Smooth muscle cell (in vitro differentiated cells): ENCODE measurements at regions not wholly inside any gene's neighbourhood (a gene's known extent, or its start where the extent isn't known, plus 50 kb on each side); places are given as distances from the start of the nearest gene placed in this dataset.

Experiments used
- DNase-seq: peaks from one replicate; lab custom pipeline; 2025; ENCODE audit not compliant: unreplicated experiment; lab: John Stamatoyannopoulos, UW
- H2AFZ ChIP-seq: fragments of 200-600 bp; sonication (generic); 2 replicates; pipeline ENCODE4 v1.6.0; 2016; ENCODE audit warnings: antibody characterized with exemption, low read depth, mild to moderate bottlenecking
- H3F3A ChIP-seq: fragments of 200-600 bp; sonication (generic); 2 replicates; pipeline ENCODE4 v1.6.0; 2017; ENCODE audit warnings: antibody characterized with exemption, low read depth
- H3K27ac ChIP-seq: fragments of 200-600 bp; sonication (generic); 2 replicates; pipeline ENCODE4 v1.5.1; 2016; ENCODE audit warnings: low read depth, mild to moderate bottlenecking
- H3K27me3 ChIP-seq: fragments of 200-600 bp; sonication (generic); 2 replicates; pipeline ENCODE4 v1.6.1; 2016; ENCODE audit warnings: low read depth, mild to moderate bottlenecking
- H3K36me3 ChIP-seq: fragments of 200-600 bp; sonication (generic); 2 replicates; pipeline ENCODE4 v1.5.1; 2016; ENCODE audit warnings: low read depth
- H3K4me1 ChIP-seq: fragments of 200-600 bp; sonication (generic); 2 replicates; pipeline ENCODE4 v1.5.1; 2016; ENCODE audit warnings: low read depth
- H3K4me2 ChIP-seq: fragments of 200-600 bp; sonication (generic); 2 replicates; pipeline ENCODE4 v1.6.0; 2016; ENCODE audit warnings: mild to moderate bottlenecking
- H3K4me3 ChIP-seq: fragments of 200-600 bp; sonication (generic); 2 replicates; pipeline ENCODE4 v1.5.1; 2016; ENCODE audit warnings: mild to moderate bottlenecking
- H3K79me2 ChIP-seq: fragments of 200-600 bp; sonication (generic); 2 replicates; pipeline ENCODE4 v1.6.0; 2016; ENCODE audit warnings: low read depth, mild to moderate bottlenecking
- H3K9ac ChIP-seq: fragments of 200-600 bp; sonication (generic); 2 replicates; pipeline ENCODE4 v1.6.0; 2016; ENCODE audit warnings: low read depth
- H3K9me3 ChIP-seq: fragments of 200-600 bp; sonication (generic); replicated peaks from 2 replicates; pipeline ENCODE4 v1.5.1; 2016; ENCODE audit warnings: low read depth
- H4K20me1 ChIP-seq: fragments of 200-600 bp; sonication (generic); 2 replicates; pipeline ENCODE4 v1.6.0; 2016; ENCODE audit warnings: low read depth
- CTCF ChIP-seq: fragments of 200-600 bp; sonication (generic); IDR thresholded peaks from 2 replicates; pipeline ENCODE4 v1.5.1; 2017; ENCODE audit warnings: borderline replicate concordance, mild to moderate bottlenecking, antibody characterized with exemption; ENCODE audit not compliant: insufficient read depth, poor library complexity, severe bottlenecking
- WGBS: methylation state at CpG from one replicate; pipeline ENCODE4 v1.1.7; 2016; ENCODE audit warnings: low lambda C conversion rate; 5-methylcytosine and 5-hydroxymethylcytosine counted together

DNA sequence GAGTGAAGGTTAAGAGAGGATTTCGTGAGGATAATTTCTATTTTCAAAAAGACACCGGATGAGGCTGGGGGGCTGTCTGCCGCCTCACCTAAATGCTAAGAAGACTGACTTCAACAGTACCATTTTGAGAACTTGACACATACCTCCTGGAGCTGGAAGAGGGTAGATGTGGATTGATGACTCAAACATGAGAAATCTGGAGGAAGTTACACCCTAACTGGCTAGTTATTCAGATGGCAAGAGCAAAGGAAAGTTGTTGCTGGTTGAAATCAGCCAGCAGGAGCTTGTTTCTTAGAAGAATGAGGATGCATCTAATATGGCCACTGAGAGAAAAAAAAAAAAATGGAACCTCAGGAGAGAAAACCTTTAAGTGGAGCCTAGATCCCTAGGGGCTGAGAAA is 76.2 kb upstream of the KIAA1217 start:
- no peak for DNase-seq
- no peak overlapping the region for H3K4me3 ChIP-seq
- no peaks in the 10 kb centered on the region for H4K20me1 ChIP-seq
- no peaks in the 10 kb centered on the region for H3K9me3 ChIP-seq
- H2AFZ ChIP-seq, result no peak overlapping the region
- WGBS, result 93% methylated on average over 3 of the region's 3 CpGs
- H3K4me2 ChIP-seq, result no peak overlapping the region
- H3K9ac ChIP-seq, result no peak overlapping the region
- H3K27me3 ChIP-seq, result no peaks in the 10 kb centered on the region
- H3K79me2 ChIP-seq, result no peaks in the 10 kb centered on the region
- H3K36me3 ChIP-seq, result no peaks in the 10 kb centered on the region
- H3F3A ChIP-seq, result no peaks in the 10 kb centered on the region
- no peak for TF ChIP-seq CTCF
- H3K4me1 ChIP-seq, result no peaks in the 10 kb centered on the region
- no peak overlapping the region for H3K27ac ChIP-seq

DNA sequence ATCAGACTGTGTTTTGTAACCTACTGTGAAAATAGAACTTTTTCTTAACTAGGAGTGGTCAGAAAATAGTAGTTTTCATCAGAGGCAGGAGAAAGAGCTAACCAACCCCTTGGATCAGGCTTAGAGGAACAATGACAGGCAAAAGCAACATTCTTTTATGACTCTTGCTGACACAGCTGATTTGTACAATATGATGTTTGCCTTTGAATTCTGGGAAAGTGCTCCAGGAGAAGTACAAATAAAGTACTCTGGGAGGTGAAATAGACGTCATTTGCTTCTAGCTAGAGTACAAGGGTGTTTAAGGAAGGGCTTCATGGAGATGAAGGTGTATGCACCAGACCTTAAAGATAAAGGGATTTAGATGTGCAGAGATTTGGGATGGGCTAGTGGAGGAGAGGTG is 75.1 kb upstream of the KIAA1217 start:
- Histone ChIP-seq H3F3A (no peaks in the 10 kb centered on the region), H3K4me2 (no peak overlapping the region), H3K79me2 (no peaks in the 10 kb centered on the region), H3K9me3 (no peaks in the 10 kb centered on the region), H3K27me3 (no peaks in the 10 kb centered on the region), H3K9ac (no peak overlapping the region), H4K20me1 (no peaks in the 10 kb centered on the region), H2AFZ (no peak overlapping the region), H3K27ac (no peak overlapping the region), H3K4me1 (no peaks in the 10 kb centered on the region), H3K4me3 (no peak overlapping the region), H3K36me3 (no peaks in the 10 kb centered on the region)
- DNase-seq, result no peak
- no peak for TF ChIP-seq CTCF
- WGBS, result 53% methylated on average over 1 of the region's 1 CpG

DNA sequence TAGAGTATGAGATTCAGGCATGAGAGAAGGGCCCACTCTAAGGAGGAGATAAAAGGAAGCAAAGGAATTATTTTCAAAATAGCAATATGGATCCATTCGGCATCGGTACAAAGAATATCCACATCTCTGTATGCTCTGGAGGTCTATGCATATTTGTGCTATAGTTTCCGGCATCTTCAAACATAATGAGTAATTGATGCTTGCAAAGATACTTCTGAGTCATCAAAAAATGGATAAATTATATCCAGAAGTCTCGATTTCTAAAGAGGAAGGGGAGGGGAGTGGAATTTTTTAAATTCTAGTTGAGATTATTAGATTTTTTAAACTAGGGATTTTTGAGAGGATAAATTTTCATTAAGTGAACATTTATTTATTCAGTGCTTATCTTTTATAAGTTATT is 72.9 kb upstream of the KIAA1217 start:
- Histone ChIP-seq H3K79me2 (no peaks in the 10 kb centered on the region), H3K9me3 (no peaks in the 10 kb centered on the region), H3K4me1 (no peaks in the 10 kb centered on the region), H3K27me3 (no peaks in the 10 kb centered on the region), H3K36me3 (no peaks in the 10 kb centered on the region), H4K20me1 (no peaks in the 10 kb centered on the region), H2AFZ (no peak overlapping the region), H3K4me2 (no peak overlapping the region), H3F3A (no peaks in the 10 kb centered on the region), H3K4me3 (no peak overlapping the region), H3K27ac (no peak overlapping the region), H3K9ac (no peak overlapping the region)
- WGBS, result 84% methylated on average over 4 of the region's 4 CpGs
- DNase-seq, result no peak
- no peak for TF ChIP-seq CTCF

DNA sequence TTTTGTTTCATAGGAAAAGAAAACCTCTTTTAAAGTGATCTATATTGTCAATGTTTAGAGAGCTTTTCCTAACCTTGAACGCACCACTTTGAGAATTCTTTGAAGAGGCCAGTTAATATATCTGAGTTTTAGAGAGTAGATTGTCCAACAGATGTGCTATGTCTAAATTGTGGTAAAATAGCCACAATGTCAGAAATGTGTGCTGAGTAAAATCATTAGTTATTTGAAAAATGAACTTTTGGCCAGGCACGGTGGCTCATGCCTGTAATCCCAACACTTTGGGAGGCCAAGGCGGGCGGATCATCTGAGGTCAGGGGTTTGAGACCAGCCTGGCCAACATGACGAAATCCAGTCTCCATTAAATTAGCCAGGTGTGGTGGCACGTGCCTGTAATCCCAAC is 61.6 kb upstream of the KIAA1217 start:
- Histone ChIP-seq H3K9ac (no peak overlapping the region), H3K4me3 (no peak overlapping the region), H4K20me1 (no peaks in the 10 kb centered on the region), H3K4me1 (peaks cover 2% of the 10 kb centered on the region), H3K36me3 (no peaks in the 10 kb centered on the region), H2AFZ (no peak overlapping the region), H3K79me2 (no peaks in the 10 kb centered on the region), H3K27me3 (no peaks in the 10 kb centered on the region), H3F3A (peaks cover 3% of the 10 kb centered on the region), H3K4me2 (no peak overlapping the region), H3K9me3 (no peaks in the 10 kb centered on the region), H3K27ac (no peak overlapping the region)
- no peak for DNase-seq
- no peak for TF ChIP-seq CTCF
- 82% methylated on average over 6 of the region's 6 CpGs for WGBS
